ENCODE measurements at regions not wholly inside any gene's neighbourhood (a gene's known extent, or its start where the extent isn't known, plus 50 kb on each side); places are given as distances from the start of the nearest gene placed in this dataset.

DNA sequence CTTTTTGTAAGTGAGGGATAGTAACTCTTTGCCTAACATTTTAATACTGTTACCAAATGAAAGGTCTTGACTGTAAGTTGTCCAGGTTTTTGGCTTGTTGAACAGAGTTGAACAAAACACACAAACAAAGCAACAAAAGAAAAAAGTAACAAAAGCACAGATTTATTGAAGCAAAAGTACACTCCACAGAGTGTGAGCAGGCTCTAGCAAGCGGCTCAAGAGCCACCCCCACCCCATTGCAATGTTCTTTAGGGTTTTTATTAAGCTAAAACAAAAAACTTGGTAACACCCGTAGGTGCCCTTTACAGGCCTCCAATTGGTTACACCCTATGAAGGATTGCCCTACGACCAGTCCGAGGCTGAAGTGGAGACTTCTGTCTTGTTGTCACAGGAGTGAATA, 197.4 kb upstream of the MAP3K1 start:
- TF ChIP-seq TAF1 (IDR thresholded peaks at IDR 0.05; ENCODE audit: borderline replicate concordance, insufficient read depth, low read length) (no peak), POLR2AphosphoS5 (IDR thresholded peaks at IDR 0.05; ENCODE audit: low read depth, low read length) (no peak), SIN3A (IDR thresholded peaks at IDR 0.05; ENCODE audit: borderline replicate concordance, insufficient read depth, low read length) (no peak)

Data from PFSK-1 (cell line).